ENCODE measurements at regions not wholly inside any gene's neighbourhood (a gene's known extent, or its start where the extent isn't known, plus 50 kb on each side); places are given as distances from the start of the nearest gene placed in this dataset.

DNA sequence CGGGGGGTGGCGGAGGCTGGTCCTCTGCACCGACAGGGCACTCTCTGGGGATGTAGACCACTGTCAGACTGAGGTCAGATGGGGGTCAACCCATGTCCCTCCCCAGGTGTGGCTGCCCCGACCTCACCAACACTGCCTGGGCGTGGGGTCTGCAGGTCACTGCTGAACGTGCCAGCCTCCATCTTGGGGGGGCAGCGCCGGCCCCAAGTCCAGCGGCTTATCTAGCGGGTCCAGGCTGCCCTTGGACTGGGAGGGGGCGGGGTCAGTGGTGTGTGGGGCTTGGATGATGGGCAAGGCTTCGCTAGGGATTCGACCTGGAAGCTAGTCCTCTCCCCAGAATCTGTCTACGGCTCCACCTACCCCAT, 178.2 kb downstream of the IGLL1 start:
- Histone ChIP-seq H3K4me1 (ENCODE audit: control insufficient read depth in 5 of 5, insufficient read depth in 5 of 5, low read length in 5 of 5) (no peaks in the 10 kb centered on the region), H3K27ac (ENCODE audit: low read depth in 1 of 2, low read length in 1 of 2) (no peak overlapping the region), H3K9me3 (ENCODE audit: control insufficient read depth in 4 of 4, insufficient read depth in 3 of 4, low read length in 3 of 4) (peaks cover 0 to 2% (median 0%) of the 10 kb centered on the region in 4 donors), H3K9ac (ENCODE audit: insufficient read depth in 1 of 2, low read length in 2 of 2) (no peak overlapping the region), H3K36me3 (ENCODE audit: control insufficient read depth in 4 of 4, insufficient read depth in 4 of 4, low read length in 4 of 4) (no peaks in the 10 kb centered on the region), H3K27me3 (ENCODE audit: control insufficient read depth in 3 of 3, insufficient read depth in 3 of 3, low read length in 2 of 3) (no peaks in the 10 kb centered on the region), H3K4me3 (no peak overlapping the region)
- DNase-seq = peak in 1 of 3 donors; percentile 2
- ATAC-seq (ENCODE audit: insufficient read depth, low FRiP score) = no peak
- no peak for TF ChIP-seq CTCF (IDR thresholded peaks at IDR 0.05; ENCODE audit: control extremely low read depth, extremely low read depth)
- WGBS, 2 donors = 59 to 83% methylated on average over 14 of the region's 14 CpGs

GRCh38 chr22:23401111-23401909, 178.8 kb downstream of the IGLL1 start:
- no peak for DNase-seq
- WGBS, 2 donors = 84 to 90% methylated on average over 20 of the region's 20 CpGs

DNA sequence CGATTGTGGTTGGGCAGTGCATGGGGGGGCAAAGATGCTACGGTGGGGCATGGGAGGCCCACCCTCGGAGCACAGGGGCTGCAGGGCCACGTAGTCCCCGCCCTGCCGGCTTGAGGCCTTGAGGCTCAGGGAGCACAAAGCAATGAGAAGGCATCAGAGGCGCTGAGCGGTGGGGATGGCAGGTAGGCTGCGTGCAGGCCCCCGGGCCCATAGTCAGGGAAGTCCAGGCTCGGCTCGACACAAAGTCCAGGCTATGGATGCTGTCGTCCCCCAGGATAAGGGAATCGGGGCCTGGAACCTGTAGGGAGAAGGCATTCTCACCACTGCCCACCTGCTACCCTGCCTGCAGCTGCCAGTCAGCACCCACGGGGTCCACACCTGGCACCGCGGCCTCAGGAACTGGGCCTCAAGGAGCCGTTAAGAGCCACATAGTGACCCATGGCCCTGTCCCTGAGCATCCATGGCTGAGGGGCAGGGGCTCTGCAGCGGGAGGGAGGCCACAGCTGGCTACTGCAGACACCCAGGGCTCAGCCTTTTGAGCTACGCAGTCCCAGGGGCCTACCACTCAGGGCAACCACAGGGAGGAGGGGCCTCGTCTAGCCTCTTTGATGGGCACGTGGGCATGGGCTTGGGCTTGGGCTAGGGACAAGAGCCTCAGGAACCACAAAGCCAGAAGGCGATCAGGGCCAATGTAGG, 179.7 kb downstream of the IGLL1 start:
- no peak overlapping the region for H3K27ac ChIP-seq (ENCODE audit: low read depth in 1 of 2, low read length in 1 of 2)
- no peaks in the 10 kb centered on the region for H3K4me1 ChIP-seq (ENCODE audit: control insufficient read depth in 5 of 5, insufficient read depth in 5 of 5, low read length in 5 of 5)
- H3K9me3 ChIP-seq (ENCODE audit: control insufficient read depth in 4 of 4, insufficient read depth in 3 of 4, low read length in 3 of 4) = peaks cover 0 to 2% (median 0%) of the 10 kb centered on the region in 4 donors
- H3K27me3 ChIP-seq (ENCODE audit: control insufficient read depth in 3 of 3, insufficient read depth in 3 of 3, low read length in 2 of 3) = no peaks in the 10 kb centered on the region
- H3K4me3 ChIP-seq = no peak overlapping the region
- no peaks in the 10 kb centered on the region for H3K36me3 ChIP-seq (ENCODE audit: control insufficient read depth in 4 of 4, insufficient read depth in 4 of 4, low read length in 4 of 4)
- DNase-seq (no peak), ATAC-seq (ENCODE audit: insufficient read depth, low FRiP score) (no peak)
- no peak overlapping the region for H3K9ac ChIP-seq (ENCODE audit: insufficient read depth in 1 of 2, low read length in 2 of 2)
- TF ChIP-seq CTCF (IDR thresholded peaks at IDR 0.05; ENCODE audit: control extremely low read depth, extremely low read depth) = no peak
- WGBS, 2 donors = 91% methylated on average over 23 of the region's 23 CpGs

More at GRCh38 chr22:23401111-23401909, 178.8 kb downstream of the IGLL1 start:
- no peak overlapping the region for H3K9ac ChIP-seq (ENCODE audit: insufficient read depth in 1 of 2, low read length in 2 of 2)
- ATAC-seq (ENCODE audit: insufficient read depth, low FRiP score) = no peak
- H3K36me3 ChIP-seq (ENCODE audit: control insufficient read depth in 4 of 4, insufficient read depth in 4 of 4, low read length in 4 of 4) = no peaks in the 10 kb centered on the region
- H3K27me3 ChIP-seq (ENCODE audit: control insufficient read depth in 3 of 3, insufficient read depth in 3 of 3, low read length in 2 of 3) = no peaks in the 10 kb centered on the region
- TF ChIP-seq CTCF (IDR thresholded peaks at IDR 0.05; ENCODE audit: control extremely low read depth, extremely low read depth) = no peak
- H3K27ac ChIP-seq (ENCODE audit: low read depth in 1 of 2, low read length in 1 of 2) = no peak overlapping the region
- H3K4me1 ChIP-seq (ENCODE audit: control insufficient read depth in 5 of 5, insufficient read depth in 5 of 5, low read length in 5 of 5) = no peaks in the 10 kb centered on the region
- peaks cover 0 to 2% (median 0%) of the 10 kb centered on the region in 4 donors for H3K9me3 ChIP-seq (ENCODE audit: control insufficient read depth in 4 of 4, insufficient read depth in 3 of 4, low read length in 3 of 4)
- H3K4me3 ChIP-seq = no peak overlapping the region

Measured in lung (tissue), 11 donors.